Liver (tissue), 8 donors: ENCODE measurements at regions not wholly inside any gene's neighbourhood (a gene's known extent, or its start where the extent isn't known, plus 50 kb on each side); places are given as distances from the start of the nearest gene placed in this dataset.

Experiments
- DNase-seq: peaks from one replicate; pipeline ENCODE4 v3.0.0-alpha.2; 2017; ENCODE audit warnings: low spot score
- H3K27ac ChIP-seq, 2 donors: one replicate each; pipeline ENCODE4 v1.7.0; 2013; ENCODE audit warnings: inconsistent platforms in 2 of 2, low read length in 2 of 2, control low read depth in 1 of 2, low read depth in 1 of 2, mild to moderate bottlenecking in 1 of 2
- H3K27me3 ChIP-seq, 4 donors: one replicate each; pipeline versions ENCODE4 v1.6.1 to v1.7.0; 2013; ENCODE audit warnings: low read length in 3 of 4, inconsistent platforms in 1 of 4, mild to moderate bottlenecking in 1 of 4, moderate library complexity in 1 of 4; ENCODE audit not compliant: control insufficient read depth in 4 of 4, insufficient read depth in 4 of 4
- H3K36me3 ChIP-seq, 4 donors: one replicate each; pipeline versions ENCODE4 v1.6.1 to v1.7.0; 2013; ENCODE audit warnings: low read length in 3 of 4, mild to moderate bottlenecking in 3 of 4, low read depth in 1 of 4, moderate library complexity in 1 of 4; ENCODE audit not compliant: control insufficient read depth in 4 of 4, insufficient read depth in 3 of 4
- H3K4me1 ChIP-seq, 4 donors: one replicate each; pipeline versions ENCODE4 v1.6.1 to v1.7.0; 2013; ENCODE audit warnings: low read length in 3 of 4, mild to moderate bottlenecking in 3 of 4, moderate library complexity in 1 of 4; ENCODE audit not compliant: control insufficient read depth in 4 of 4, insufficient read depth in 4 of 4
- H3K4me3 ChIP-seq, 3 donors: one replicate each; pipeline versions ENCODE4 v1.6.1 to v1.7.0; 2013; ENCODE audit warnings: low read length in 3 of 3, control low read depth in 1 of 3, low read depth in 1 of 3, mild to moderate bottlenecking in 1 of 3
- H3K9ac ChIP-seq, 2 donors: one replicate each; pipeline ENCODE4 v1.7.0; 2013; ENCODE audit warnings: low read length in 2 of 2, mild to moderate bottlenecking in 2 of 2, moderate library complexity in 2 of 2, control low read depth in 1 of 2, low read depth in 1 of 2
- H3K9me3 ChIP-seq, 4 donors: one replicate each; pipeline versions ENCODE4 v1.6.1 to v1.7.0; 2013; ENCODE audit warnings: low read length in 3 of 4; ENCODE audit not compliant: control insufficient read depth in 4 of 4
- ATF3 ChIP-seq: IDR thresholded peaks from 2 replicates; pipeline ENCODE4 v1.6.1; 2016; ENCODE audit warnings: antibody characterized with exemption
- EGR1 ChIP-seq, 2 donors: IDR thresholded peaks; 2 replicates each; pipeline ENCODE4 v1.6.1; 2016 to 2018; ENCODE audit warnings: antibody characterized with exemption in 2 of 2, low read depth in 2 of 2
- FOXA1 ChIP-seq: IDR thresholded peaks from 2 replicates; pipeline ENCODE4 v1.6.1; 2016; ENCODE audit warnings: antibody characterized with exemption
- FOXA2 ChIP-seq: IDR thresholded peaks from 2 replicates; pipeline ENCODE4 v1.6.1; 2016; ENCODE audit warnings: antibody characterized with exemption
- GABPA ChIP-seq, 2 donors: IDR thresholded peaks in 1 of 2; conservative IDR thresholded peaks in 1 of 2; 2 replicates each; pipeline ENCODE4 v1.6.1; 2016; ENCODE audit warnings: antibody characterized with exemption in 2 of 2, mild to moderate bottlenecking in 1 of 2, moderate library complexity in 1 of 2
- HNF4A ChIP-seq, 2 donors: conservative IDR thresholded peaks; 2 replicates each; pipeline ENCODE4 v1.6.1; 2016; ENCODE audit warnings: antibody characterized with exemption in 2 of 2, mild to moderate bottlenecking in 2 of 2
- HNF4G ChIP-seq: IDR thresholded peaks from 2 replicates; pipeline ENCODE4 v1.6.1; 2016; ENCODE audit warnings: antibody characterized with exemption
- JUND ChIP-seq, 2 donors: IDR thresholded peaks; 2 replicates each; pipeline ENCODE4 v1.6.1; 2016; ENCODE audit warnings: antibody characterized with exemption in 2 of 2
- MAX ChIP-seq: IDR thresholded peaks from 2 replicates; pipeline ENCODE4 v1.6.1; 2016; ENCODE audit warnings: antibody characterized with exemption
- NR2F2 ChIP-seq: IDR thresholded peaks from 2 replicates; pipeline ENCODE4 v1.6.1; 2016; ENCODE audit warnings: antibody characterized with exemption
- RAD21 ChIP-seq, 2 donors: IDR thresholded peaks; 2 replicates each; pipeline ENCODE4 v1.6.1; 2016; ENCODE audit warnings: antibody characterized with exemption in 2 of 2, mild to moderate bottlenecking in 2 of 2
- RXRA ChIP-seq, 2 donors: IDR thresholded peaks; 2 replicates each; pipeline ENCODE4 v1.6.1; 2017 to 2018; ENCODE audit warnings: antibody characterized with exemption in 2 of 2, mild to moderate bottlenecking in 1 of 2
- SP1 ChIP-seq: IDR thresholded peaks from 2 replicates; pipeline ENCODE4 v1.6.1; 2018; ENCODE audit warnings: antibody characterized with exemption, mild to moderate bottlenecking
- TAF1 ChIP-seq: conservative IDR thresholded peaks from 2 replicates; pipeline ENCODE4 v1.6.1; 2016; ENCODE audit warnings: antibody characterized with exemption, mild to moderate bottlenecking
- ZBTB33 ChIP-seq: IDR thresholded peaks from 2 replicates; pipeline ENCODE4 v1.6.1; 2016; ENCODE audit warnings: antibody characterized with exemption
- WGBS: extraction: QIAGEN DNeasy Blood & Tissue Kit; methylation state at CpG from one replicate; pipeline ENCODE4 v1.1.7; 2013; 5-methylcytosine and 5-hydroxymethylcytosine counted together
- TF ChIP-seq, protein P1 (sequence below): fragments of 150-350 bp; IDR thresholded peaks from 2 replicates; pipeline ENCODE4 v1.5.1; 2017; ENCODE audit warnings: improper control_type of control experiment, low read depth, low read length; ENCODE audit not compliant: missing input control
- TF ChIP-seq, protein P2 (sequence below): IDR thresholded peaks from 2 replicates; pipeline ENCODE4 v1.6.1; 2016; ENCODE audit warnings: antibody characterized with exemption, mild to moderate bottlenecking
- donor health status: healthy.
- donor health status: healthy.
- donor health status: healthy.
- donor health status: healthy.
- donor health status: healthy.

DNA sequence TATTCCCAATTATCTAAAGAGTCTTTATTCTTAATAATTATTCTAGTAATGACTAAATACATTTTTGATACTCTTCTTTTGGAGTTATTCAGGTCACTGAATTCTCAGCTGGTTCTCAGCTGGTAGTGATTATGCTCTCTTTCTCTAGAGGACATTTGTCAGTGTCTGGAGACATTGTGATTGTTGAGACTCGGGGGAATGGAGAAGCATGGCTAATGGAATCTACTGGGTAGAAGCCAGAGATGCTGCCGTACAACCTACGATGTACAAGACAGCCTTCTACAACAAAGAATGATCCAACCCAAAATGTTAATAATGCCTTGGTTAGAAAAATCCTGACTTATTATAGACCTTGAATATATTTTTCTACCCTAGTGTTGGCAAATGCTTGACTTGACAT, 149.2 kb upstream of the ANKRD50 start (continued):
- TF ChIP-seq, protein P1, sequence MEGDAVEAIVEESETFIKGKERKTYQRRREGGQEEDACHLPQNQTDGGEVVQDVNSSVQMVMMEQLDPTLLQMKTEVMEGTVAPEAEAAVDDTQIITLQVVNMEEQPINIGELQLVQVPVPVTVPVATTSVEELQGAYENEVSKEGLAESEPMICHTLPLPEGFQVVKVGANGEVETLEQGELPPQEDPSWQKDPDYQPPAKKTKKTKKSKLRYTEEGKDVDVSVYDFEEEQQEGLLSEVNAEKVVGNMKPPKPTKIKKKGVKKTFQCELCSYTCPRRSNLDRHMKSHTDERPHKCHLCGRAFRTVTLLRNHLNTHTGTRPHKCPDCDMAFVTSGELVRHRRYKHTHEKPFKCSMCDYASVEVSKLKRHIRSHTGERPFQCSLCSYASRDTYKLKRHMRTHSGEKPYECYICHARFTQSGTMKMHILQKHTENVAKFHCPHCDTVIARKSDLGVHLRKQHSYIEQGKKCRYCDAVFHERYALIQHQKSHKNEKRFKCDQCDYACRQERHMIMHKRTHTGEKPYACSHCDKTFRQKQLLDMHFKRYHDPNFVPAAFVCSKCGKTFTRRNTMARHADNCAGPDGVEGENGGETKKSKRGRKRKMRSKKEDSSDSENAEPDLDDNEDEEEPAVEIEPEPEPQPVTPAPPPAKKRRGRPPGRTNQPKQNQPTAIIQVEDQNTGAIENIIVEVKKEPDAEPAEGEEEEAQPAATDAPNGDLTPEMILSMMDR = no peak
- no peak for TF ChIP-seq JUND (IDR thresholded peaks at IDR 0.05)
- TF ChIP-seq TAF1 = no peak

DNA sequence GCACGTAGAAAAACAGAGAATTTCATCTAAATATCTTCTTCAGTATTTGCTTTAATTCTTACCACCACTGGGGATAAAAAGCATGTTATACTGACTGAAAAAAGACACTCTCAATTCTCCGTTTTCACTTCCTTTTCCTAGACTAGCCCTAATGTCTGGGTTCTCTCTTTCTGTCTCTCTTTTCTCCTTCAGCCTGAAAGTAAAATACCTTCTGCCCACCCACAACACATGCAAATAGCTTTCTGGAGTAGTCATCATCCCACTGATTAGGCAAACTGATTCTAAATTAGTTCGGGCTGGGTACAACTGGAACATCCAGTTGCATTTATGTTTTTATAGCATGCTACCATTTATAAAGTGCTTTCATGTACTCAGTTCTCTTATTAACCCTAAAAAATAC, 142.4 kb upstream of the ANKRD50 start:
- TF ChIP-seq, protein P1 = no peak
- TF ChIP-seq MAX = no peak
- no peak for TF ChIP-seq EGR1 (IDR thresholded peaks at IDR 0.05; ENCODE audit: low read depth in 2 of 2)
- TF ChIP-seq ATF3 = no peak
- TF ChIP-seq SP1 = no peak
- Histone ChIP-seq H3K4me1 (no peaks in the 10 kb centered on the region), H3K4me3 (no peak overlapping the region), H3K27me3 (no peaks in the 10 kb centered on the region), H3K36me3 (no peaks in the 10 kb centered on the region), H3K9me3 (no peaks in the 10 kb centered on the region), H3K27ac (no peak overlapping the region), H3K9ac (no peak overlapping the region)
- no peak for DNase-seq
- WGBS = 86% methylated on average over 3 of the region's 3 CpGs

DNA sequence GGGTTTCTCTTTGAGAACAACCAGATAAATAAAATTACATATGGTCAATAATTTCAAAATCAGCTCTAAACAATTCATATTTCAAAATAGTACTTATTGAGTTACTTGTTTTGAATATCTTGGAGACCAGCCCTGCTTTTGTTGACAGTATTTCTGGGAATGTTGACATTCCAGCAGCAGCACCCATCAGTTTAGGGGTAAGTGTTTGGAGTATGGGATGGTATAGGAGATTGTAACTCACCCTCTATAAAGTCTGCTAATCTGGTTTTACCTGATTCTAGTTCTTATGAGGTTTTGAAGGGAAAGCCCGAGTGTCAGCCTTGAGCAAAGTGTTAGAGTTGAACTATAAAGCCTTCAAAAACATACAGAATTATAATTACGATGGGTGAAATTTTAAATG, 139.2 kb upstream of the ANKRD50 start:
- no peak for DNase-seq
- H3K27ac ChIP-seq = no peak overlapping the region
- H3K4me3 ChIP-seq = no peak overlapping the region
- no peaks in the 10 kb centered on the region for H3K9me3 ChIP-seq
- H3K36me3 ChIP-seq = no peaks in the 10 kb centered on the region
- H3K9ac ChIP-seq = no peak overlapping the region
- WGBS = 79% methylated on average over 2 of the region's 2 CpGs
- TF ChIP-seq EGR1 (IDR thresholded peaks at IDR 0.05; ENCODE audit: low read depth in 2 of 2) = no peak
- TF ChIP-seq, protein P2, sequence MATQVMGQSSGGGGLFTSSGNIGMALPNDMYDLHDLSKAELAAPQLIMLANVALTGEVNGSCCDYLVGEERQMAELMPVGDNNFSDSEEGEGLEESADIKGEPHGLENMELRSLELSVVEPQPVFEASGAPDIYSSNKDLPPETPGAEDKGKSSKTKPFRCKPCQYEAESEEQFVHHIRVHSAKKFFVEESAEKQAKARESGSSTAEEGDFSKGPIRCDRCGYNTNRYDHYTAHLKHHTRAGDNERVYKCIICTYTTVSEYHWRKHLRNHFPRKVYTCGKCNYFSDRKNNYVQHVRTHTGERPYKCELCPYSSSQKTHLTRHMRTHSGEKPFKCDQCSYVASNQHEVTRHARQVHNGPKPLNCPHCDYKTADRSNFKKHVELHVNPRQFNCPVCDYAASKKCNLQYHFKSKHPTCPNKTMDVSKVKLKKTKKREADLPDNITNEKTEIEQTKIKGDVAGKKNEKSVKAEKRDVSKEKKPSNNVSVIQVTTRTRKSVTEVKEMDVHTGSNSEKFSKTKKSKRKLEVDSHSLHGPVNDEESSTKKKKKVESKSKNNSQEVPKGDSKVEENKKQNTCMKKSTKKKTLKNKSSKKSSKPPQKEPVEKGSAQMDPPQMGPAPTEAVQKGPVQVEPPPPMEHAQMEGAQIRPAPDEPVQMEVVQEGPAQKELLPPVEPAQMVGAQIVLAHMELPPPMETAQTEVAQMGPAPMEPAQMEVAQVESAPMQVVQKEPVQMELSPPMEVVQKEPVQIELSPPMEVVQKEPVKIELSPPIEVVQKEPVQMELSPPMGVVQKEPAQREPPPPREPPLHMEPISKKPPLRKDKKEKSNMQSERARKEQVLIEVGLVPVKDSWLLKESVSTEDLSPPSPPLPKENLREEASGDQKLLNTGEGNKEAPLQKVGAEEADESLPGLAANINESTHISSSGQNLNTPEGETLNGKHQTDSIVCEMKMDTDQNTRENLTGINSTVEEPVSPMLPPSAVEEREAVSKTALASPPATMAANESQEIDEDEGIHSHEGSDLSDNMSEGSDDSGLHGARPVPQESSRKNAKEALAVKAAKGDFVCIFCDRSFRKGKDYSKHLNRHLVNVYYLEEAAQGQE = no peak
- TF ChIP-seq FOXA2 = no peak
- TF ChIP-seq FOXA1 = no peak
- TF ChIP-seq TAF1 = no peak
- no peak for TF ChIP-seq ATF3
- TF ChIP-seq NR2F2 = no peak
- TF ChIP-seq RXRA (IDR thresholded peaks at IDR 0.05) = no peak
- TF ChIP-seq, protein P1 = no peak
- TF ChIP-seq ZBTB33 = no peak
- no peak for TF ChIP-seq HNF4A (conservative IDR thresholded peaks at IDR 0.05)
- no peak for TF ChIP-seq GABPA (IDR thresholded peaks at IDR 0.05 in 1 of 2, conservative IDR thresholded peaks at IDR 0.05 in 1 of 2)
- TF ChIP-seq JUND (IDR thresholded peaks at IDR 0.05) = no peak
- no peak for TF ChIP-seq MAX
- TF ChIP-seq RAD21 (IDR thresholded peaks at IDR 0.05) = no peak
- TF ChIP-seq HNF4G = no peak
- H3K27me3 ChIP-seq = no peaks in the 10 kb centered on the region
- no peaks in the 10 kb centered on the region for H3K4me1 ChIP-seq
